ENCODE measurements at regions not wholly inside any gene's neighbourhood (a gene's known extent, or its start where the extent isn't known, plus 50 kb on each side); places are given as distances from the start of the nearest gene placed in this dataset.

- TF ChIP-seq CTCF (IDR thresholded peaks at IDR 0.05; ENCODE audit: poor library complexity, severe bottlenecking) (no peak), POLR2AphosphoS5 (IDR thresholded peaks at IDR 0.05) (no peak), EZH2 (IDR thresholded peaks at IDR 0.05; ENCODE audit: borderline replicate concordance, insufficient read depth, low read length, poor library complexity, severe bottlenecking) (no peak)
Observed at GRCh38 chr6:156577749-156578148, 199.4 kb upstream of the ARID1B start.

All from neural cell (in vitro differentiated cells).